AG04449 (cell line): ENCODE measurements at regions not wholly inside any gene's neighbourhood (a gene's known extent, or its start where the extent isn't known, plus 50 kb on each side); places are given as distances from the start of the nearest gene placed in this dataset.

Experiments used
- CTCF ChIA-PET: fragments of 350-600 bp; formaldehyde crosslinking; extraction: SDS; loops from one replicate; lab custom pipeline; 2021; ENCODE audit warnings: antibody characterized with exemption; lab: Yijun Ruan, JAX
- POLR2A ChIA-PET: fragments of 400-600, 350-600 bp; formaldehyde crosslinking; extraction: SDS; loops from one replicate; lab custom pipeline; 2020; ENCODE audit warnings: antibody characterized with exemption, inconsistent platforms; lab: Yijun Ruan, JAX
- DNase-seq: peaks from one replicate; pipeline ENCODE4 v3.0.0-alpha.2; 2010; ENCODE audit warnings: low read depth, low spot score
- H3K4me3 ChIP-seq: 2 replicates; pipeline ENCODE4 v1.5.1; 2011; ENCODE audit warnings: low read depth, mild to moderate bottlenecking, control low read depth, low read length
- TF ChIP-seq, protein P1 (sequence below): IDR thresholded peaks from one replicate; pipeline ENCODE4 v1.5.1; 2011; ENCODE audit warnings: mild to moderate bottlenecking, moderate library complexity, low read length, control low read depth, inconsistent platforms; ENCODE audit not compliant: insufficient read depth; ENCODE audit errors: missing control alignments

DNA sequence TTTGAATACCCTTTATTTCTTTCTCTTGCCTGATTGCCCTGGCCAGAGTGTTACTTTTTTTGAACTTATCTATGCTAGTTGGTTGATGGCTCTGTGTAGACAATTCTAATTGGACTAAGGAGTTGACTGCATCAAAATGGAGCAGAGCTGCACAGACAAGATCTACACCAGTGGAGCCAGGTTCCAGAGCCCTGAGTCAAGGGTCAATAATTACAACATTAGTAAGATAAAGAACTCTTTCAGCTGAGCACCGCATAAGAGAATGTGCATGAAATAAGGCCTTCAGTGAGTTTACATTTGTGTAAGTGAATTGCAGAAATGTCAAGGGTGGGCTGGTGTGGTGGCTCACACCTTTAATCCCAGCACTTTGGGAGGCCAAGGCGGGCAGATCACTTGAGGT, 599.7 kb upstream of the TENM3 start:
- CTCF ChIA-PET, result no interaction called here
- POLR2A ChIA-PET, result no interaction called here
- TF ChIP-seq, protein P1, sequence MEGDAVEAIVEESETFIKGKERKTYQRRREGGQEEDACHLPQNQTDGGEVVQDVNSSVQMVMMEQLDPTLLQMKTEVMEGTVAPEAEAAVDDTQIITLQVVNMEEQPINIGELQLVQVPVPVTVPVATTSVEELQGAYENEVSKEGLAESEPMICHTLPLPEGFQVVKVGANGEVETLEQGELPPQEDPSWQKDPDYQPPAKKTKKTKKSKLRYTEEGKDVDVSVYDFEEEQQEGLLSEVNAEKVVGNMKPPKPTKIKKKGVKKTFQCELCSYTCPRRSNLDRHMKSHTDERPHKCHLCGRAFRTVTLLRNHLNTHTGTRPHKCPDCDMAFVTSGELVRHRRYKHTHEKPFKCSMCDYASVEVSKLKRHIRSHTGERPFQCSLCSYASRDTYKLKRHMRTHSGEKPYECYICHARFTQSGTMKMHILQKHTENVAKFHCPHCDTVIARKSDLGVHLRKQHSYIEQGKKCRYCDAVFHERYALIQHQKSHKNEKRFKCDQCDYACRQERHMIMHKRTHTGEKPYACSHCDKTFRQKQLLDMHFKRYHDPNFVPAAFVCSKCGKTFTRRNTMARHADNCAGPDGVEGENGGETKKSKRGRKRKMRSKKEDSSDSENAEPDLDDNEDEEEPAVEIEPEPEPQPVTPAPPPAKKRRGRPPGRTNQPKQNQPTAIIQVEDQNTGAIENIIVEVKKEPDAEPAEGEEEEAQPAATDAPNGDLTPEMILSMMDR, result no peak
- DNase-seq, result no peak
- no peak overlapping the region for H3K4me3 ChIP-seq

DNA sequence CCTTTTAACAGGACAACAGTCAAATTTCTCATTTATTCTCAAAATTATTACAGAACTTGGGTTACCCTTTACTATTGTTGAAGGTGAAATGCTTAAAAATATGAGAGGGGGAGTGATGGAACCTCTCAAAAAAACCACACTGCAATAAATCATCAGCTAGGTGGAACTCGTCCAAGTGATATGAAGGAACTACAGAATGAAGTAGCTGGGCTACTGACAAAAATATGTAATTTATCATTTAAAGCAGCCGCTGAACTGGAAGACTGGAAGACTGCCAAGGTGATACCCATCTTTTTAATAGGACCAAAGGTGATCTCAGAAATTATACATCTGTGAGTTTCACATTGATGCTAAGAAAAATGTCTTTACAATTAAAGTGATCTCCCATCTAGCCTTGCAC, 597.7 kb upstream of the TENM3 start:
- no peak for DNase-seq
- TF ChIP-seq, protein P1, result no peak
- ChIA-PET POLR2A (no interaction called here), CTCF (interaction anchor here (1.1 kb wide), 1 partner anchor 116 kb away, joined by 3 read pairs; no protein-coding TSS in a partner anchor)
- no peak overlapping the region for H3K4me3 ChIP-seq

DNA sequence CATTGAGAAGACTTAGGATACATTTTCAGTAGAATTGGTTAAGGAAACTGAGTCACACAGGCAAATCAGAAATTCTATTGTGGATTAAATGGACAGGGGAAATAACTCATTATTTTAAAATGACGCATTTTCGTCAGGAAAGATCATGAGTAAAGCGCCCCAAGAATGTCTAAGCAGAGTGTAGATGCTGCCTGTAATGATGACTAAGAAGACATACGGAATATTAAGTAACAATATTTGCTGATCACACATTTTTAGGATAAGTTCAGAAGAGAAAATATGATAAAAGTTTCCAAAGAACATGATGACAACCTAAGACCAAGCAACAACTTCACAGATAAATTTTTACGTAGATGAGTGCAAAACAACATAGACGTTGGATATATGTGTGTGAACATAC, 596.3 kb upstream of the TENM3 start:
- ChIA-PET CTCF (interaction anchor here (0.9 kb wide), 1 partner anchor 13 kb away, joined by 3 read pairs; no protein-coding TSS in a partner anchor), POLR2A (no interaction called here)
- TF ChIP-seq, protein P1, result no peak
- no peak overlapping the region for H3K4me3 ChIP-seq
- no peak for DNase-seq

DNA sequence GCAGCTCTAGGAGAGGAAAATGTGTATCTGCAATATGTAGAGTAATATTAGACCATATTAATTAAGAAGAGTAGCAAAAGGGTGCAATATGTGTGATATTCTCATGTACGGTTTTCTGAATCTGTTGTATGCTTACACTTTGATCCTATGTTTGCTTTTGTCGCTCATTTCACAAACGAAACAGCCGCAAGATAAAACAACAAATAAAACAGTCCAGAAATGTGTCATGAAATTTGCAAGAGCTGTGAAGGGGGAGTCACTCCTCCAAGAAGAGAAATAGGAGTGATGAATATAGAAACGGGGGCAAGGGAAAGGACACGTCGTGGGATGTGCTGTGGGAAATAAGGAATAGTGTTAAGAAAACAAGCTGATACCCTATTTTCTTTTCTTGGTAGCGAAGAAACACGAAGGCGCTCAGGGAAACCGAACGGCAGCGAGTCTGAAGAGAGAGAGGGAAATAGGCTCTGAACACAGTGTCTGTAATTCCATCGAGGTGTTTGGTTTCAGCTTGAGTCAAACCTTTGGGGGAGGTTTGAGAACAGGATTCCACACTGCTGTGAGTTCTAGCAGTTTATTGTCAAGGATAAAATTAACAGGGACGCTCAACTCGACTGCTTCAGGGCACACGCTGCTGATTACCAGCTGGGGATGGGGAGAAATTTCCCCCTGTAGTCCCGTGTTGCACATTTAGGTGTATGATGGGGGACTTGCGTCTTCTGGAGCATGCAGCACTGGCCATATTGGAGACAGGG, 595.6 kb upstream of the TENM3 start:
- DNase-seq, result no peak
- CTCF ChIA-PET, result interaction anchor here (0.9 kb wide), 1 partner anchor 12 kb away, joined by 3 read pairs; no protein-coding TSS in a partner anchor
- POLR2A ChIA-PET, result no interaction called here
- TF ChIP-seq, protein P1, result no peak
- peak overlapping the region; percentile 35 for H3K4me3 ChIP-seq

DNA sequence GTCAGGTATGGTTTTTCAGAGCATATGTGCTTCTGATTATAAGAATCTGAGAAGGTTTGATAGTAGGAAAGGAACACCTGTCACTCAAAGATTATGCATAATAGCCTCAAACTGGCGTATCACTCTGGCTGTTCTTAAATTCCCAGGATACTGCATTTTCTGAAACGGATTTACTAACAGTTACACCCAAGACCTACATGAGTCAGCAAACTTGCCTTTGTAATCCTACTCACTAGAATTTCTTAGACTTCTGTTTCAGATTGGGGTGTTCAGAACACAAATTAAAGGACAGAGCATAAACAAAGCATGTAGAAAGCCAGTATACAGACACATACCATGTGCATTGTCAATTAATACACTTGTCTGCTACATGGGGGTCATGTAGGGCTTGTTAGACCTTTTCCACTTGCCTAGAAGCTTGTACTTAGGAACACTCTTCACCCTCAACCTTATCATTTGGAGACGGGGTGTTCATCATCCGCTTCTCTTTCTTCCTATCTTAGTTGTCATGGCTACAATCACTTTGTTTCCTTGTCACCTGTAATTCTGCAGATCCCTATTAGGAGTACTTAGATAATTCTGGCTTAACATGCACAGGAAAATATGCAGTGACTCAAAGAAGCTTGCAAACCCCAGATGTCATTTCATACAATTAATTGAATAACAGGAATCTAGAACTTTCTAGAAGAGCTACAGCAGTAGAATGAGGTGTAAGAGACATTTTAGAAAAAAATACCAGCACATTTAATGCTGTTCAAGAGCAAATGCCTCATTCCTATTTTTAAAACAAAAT, 593.0 kb upstream of the TENM3 start:
- ChIA-PET CTCF (no interaction called here), POLR2A (no interaction called here)

More for the DNA sequence above, 593.0 kb upstream of the TENM3 start:
- no peak for DNase-seq
- no peak overlapping the region for H3K4me3 ChIP-seq
- TF ChIP-seq, protein P1, result no peak
